Stimulated activated CD4-positive, alpha-beta T cell treated with anti-CD3 and anti-CD28 coated beads, Interleukin-4, amount 100 ng/mL, for 24 hours (primary cell): ENCODE measurements at regions not wholly inside any gene's neighbourhood (a gene's known extent, or its start where the extent isn't known, plus 50 kb on each side); places are given as distances from the start of the nearest gene placed in this dataset.

ENCODE experiments used
- DNase-seq: peaks from one replicate; pipeline ENCODE4 v3.0.0-alpha.2; 2020

- no peak for DNase-seq
These were observed 748.6 kb upstream of the PIK3C3 start for GRCh38 chr18:41206341-41206830.

DNA sequence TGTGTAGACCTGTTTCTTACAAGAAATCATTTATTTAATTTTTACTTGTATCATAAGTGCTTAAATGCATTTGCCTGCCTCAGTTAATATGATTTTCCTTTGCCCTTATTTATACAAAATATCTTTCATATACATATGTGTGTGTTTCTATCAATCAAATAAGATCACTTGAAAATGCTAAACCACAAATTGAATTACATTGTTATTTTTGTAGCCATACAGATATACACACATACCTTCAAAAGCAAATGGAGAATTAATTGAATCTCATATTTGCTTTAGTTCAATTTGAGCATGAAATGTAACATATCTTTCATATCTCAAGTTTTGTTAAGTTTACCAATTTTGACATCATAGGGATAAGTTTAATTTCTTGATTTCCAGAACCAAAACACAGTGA is 755.8 kb upstream of the PIK3C3 start:
- no peak for DNase-seq

- DNase-seq, result no peak
These were observed 757.1 kb upstream of the PIK3C3 start for GRCh38 chr18:41197967-41198366.

GRCh38 chr18:41170346-41170745 is 784.7 kb upstream of the PIK3C3 start:
- no peak for DNase-seq

GRCh38 chr18:41165625-41166024 is 789.4 kb upstream of the PIK3C3 start:
- DNase-seq, result no peak

GRCh38 chr18:41162781-41163180 is 792.3 kb upstream of the PIK3C3 start:
- DNase-seq, result no peak

DNA sequence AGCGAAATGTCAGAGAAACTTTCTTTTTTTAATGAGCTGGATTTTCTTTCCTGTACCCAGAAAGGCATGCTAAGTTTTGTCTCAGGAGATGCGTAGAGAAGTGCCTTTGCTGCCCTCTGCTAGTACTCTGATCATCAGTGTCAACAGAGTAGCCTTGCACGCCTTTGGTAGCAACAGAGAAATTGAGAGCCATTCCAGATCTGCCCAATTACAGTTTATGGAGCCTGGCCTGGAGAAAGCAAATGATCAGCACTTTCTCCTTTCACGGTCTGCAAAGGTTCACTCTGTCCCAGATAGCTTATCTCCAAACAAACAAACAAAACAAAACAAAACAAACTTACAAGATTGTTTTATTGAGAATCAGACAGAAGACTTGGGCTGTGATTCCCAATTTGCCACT is 792.8 kb upstream of the PIK3C3 start:
- DNase-seq, result no peak

DNA sequence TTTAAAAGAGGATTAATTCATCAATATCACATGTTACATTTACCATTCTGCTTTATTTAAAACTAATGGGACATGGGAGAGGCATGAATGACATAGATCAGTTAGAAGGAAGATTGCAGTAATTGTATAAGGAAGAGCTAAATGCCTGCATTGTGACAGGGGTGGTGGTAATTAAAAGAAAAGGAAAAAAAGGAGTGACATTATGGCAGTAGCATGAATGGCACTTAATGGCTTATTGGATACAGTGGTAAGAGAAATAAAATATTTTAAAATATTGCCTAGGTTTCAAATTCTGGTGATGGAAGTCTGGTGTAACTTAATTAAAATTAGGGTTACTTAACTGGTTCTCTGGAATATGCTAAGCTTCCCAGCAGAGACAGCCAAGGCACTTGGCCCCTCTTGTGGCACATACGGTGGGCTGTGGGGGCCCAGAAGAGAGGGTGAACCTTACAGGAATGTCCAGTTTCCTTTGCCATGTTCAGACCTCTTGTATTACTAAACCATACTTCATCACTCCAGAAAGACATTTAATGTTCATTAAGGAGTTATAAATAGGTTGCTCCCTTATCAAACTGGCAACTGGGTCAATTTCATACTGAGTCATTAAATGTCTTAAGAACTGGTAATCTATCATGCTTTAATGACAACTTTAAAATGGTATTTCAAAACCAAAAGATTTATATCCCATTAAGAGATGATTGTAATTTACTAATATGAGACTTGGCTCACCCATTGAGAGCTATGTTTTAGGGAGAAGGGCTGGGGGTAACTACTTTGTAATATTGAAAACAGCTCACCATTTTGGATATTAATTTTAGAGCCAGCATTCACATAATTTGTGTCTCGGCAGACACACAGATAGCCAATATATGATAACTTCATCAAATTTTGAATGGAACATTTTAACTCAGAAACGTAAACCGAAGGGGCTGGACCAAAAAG is 798.9 kb upstream of the PIK3C3 start:
- no peak for DNase-seq

- no peak for DNase-seq
These were observed 800.0 kb upstream of the PIK3C3 start for GRCh38 chr18:41155025-41155424.

- DNase-seq, result no peak
These were observed 801.2 kb upstream of the PIK3C3 start for GRCh38 chr18:41153871-41154270.

GRCh38 chr18:41150316-41150715 is 804.7 kb upstream of the PIK3C3 start:
- DNase-seq, result no peak

- no peak for DNase-seq
These were observed 808.7 kb upstream of the PIK3C3 start for GRCh38 chr18:41146301-41146700.

GRCh38 chr18:41145516-41145915 is 809.5 kb upstream of the PIK3C3 start:
- DNase-seq, result no peak

GRCh38 chr18:41144441-41144840 is 810.6 kb upstream of the PIK3C3 start:
- DNase-seq, result no peak

DNA sequence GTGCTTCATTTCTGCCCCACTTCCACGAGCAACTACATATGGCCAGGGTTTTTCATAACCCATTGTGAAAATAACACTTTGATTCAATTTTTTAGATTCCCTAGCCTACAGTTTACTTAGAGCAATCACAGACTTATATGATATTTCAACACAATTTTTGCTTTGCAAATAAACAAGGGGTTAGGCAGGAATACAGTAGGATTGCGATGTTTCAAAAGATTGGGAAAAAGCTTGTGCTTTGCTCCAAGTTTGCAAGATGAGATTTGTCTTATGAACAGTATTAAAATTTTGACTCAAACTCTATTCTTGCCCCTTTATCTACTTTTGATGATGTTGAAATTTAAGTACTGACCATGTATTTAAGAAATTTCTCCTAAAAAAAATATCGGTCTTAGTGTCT is 814.5 kb upstream of the PIK3C3 start:
- no peak for DNase-seq

DNA sequence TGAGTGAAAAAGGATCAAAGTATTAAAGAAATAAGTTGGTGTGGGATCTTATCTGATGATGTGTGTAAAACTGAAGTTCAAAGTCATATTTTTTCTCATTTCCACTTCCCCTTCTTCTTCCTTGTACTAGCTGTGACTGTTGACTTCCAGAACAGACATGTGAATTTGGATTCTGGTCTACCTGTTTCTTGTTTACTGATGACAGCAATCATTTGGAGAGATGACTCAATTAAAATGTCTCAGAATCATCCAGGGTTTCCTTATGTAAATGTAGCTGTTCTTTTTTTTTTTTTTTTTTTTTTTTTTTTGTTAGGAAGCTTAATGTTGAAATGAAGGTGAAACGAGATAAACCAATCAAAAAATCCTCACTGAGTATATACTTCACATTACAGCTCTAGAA is 819.9 kb upstream of the PIK3C3 start:
- DNase-seq, result no peak

- no peak for DNase-seq
These were observed 820.6 kb upstream of the PIK3C3 start for GRCh38 chr18:41134426-41134825.

DNA sequence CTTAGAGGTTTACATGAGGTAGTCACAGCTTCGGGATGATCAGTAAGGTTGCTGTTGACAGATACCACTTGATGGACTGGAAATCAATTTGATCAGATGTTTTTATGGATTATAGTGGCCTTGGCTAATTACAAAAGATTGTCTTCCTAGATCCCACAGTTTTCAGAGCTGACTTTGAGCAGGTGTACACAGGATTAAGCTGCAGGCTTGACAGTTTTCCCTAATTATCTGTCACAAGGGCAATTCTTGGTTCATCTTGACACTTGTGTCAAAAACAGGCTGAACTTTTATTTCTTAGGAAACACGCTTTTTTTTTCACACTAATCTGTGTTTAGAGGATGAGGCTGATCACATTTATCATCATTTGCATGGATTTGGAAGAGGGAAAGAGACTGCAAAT is 824.0 kb upstream of the PIK3C3 start:
- DNase-seq, result no peak

- DNase-seq, result no peak
These were observed 826.5 kb upstream of the PIK3C3 start for GRCh38 chr18:41128545-41128944.

DNA sequence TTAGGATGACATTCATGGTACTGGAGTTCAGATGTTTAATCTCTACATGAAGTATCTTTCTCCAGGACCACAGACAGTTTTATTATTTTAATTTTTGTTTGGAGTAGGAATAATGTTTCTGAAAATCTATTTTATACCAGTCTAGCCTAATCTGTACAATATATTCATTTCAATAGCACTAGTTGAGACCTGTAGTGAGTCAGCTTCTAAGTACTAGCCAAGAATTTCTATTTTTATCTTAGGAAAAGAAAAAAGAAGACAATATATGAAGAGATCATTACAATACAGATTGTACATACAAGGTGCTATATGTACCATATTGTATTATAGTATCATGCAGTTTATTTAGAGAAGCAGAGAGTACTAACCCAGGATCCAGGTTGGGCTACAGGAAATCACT is 826.9 kb upstream of the PIK3C3 start:
- DNase-seq, result no peak

GRCh38 chr18:41126541-41127235 is 828.3 kb upstream of the PIK3C3 start:
- no peak for DNase-seq

DNA sequence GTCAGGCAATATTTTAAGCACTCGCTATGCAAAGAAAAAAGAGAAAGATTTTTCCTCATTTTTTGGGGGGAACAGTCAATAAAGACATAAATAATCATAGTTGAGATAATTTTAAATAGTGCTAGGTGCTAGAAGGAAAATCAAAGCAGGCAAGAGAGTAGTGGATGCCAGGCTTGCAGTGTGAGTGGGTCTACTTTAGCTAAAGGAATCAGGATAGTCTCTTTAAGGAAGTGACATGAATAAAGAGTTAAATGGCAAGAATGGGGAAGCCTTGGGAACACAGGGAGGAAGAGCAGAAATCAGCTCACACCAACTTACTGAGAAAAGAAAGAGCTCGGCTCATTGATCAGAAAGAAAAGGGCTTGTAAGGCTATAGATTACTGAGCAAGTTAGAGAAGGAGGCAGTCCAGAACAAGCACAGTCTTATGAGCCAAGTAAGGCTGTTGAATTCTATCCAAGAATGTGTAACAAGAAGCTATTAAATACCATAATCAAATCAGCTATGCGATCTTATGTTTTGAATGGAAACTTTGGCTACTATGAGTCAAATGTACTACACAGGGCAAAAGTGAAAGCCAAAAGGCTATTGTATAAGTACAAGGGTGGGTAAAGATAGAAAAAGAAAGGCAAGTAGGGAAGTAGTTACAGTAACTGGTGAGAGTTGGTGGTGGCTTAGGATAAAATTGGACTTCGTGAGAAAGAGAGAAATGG is 833.8 kb upstream of the PIK3C3 start:
- DNase-seq, result no peak

DNA sequence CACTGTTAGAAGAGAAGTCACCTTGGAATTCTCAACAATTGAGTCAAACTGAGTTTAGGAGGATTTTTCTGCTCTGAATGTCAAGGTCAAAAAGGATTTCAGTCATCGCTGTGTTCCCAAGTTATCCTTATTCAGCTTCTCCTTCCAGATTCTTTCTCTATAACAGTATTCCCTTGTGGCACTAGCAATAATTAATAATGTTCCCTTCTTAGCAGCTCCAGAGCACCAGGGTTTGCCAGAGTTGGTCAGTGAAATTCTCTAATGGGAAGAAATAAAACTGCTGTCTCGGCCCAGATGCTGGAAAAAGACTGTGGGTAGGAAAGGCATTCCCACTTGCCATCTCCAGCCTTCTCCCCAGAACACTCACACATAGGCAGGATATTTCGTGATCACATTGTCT is 836.0 kb upstream of the PIK3C3 start:
- DNase-seq, result no peak
